SK-N-MC (cell line): ENCODE measurements at regions not wholly inside any gene's neighbourhood (a gene's known extent, or its start where the extent isn't known, plus 50 kb on each side); places are given as distances from the start of the nearest gene placed in this dataset.

ENCODE experiments used
- DNase-seq: peaks from one replicate; pipeline ENCODE4 v3.0.0-alpha.2; 2011; ENCODE audit warnings: low read depth, low spot score
- H3K27ac ChIP-seq: fragments of 200-600 bp; sonication (generic); 2 replicates; pipeline ENCODE4 v1.5.1; 2016; ENCODE audit warnings: mixed run types
- H3K36me3 ChIP-seq: fragments of 200-600 bp; sonication (generic); 2 replicates; pipeline ENCODE4 v1.6.1; 2017; ENCODE audit warnings: antibody characterized with exemption, low read length, mixed read lengths; ENCODE audit not compliant: insufficient read depth
- H3K4me3 ChIP-seq: fragments of 200-600 bp; sonication (generic); 2 replicates; pipeline ENCODE4 v1.5.1; 2016
- H3K9ac ChIP-seq: fragments of 200-600 bp; sonication (generic); 2 replicates; pipeline ENCODE4 v1.8.0; 2017; ENCODE audit warnings: mixed run types, mixed read lengths; ENCODE audit not compliant: insufficient read length
- H3K9me3 ChIP-seq: fragments of 200-600 bp; sonication (generic); 2 replicates; pipeline ENCODE4 v1.6.1; 2017; ENCODE audit warnings: low read depth, mild to moderate bottlenecking, antibody characterized with exemption, low read length, moderate library complexity, mixed read lengths
- EZH2 ChIP-seq: fragments of 200-600 bp; sonication (generic); IDR thresholded peaks from one replicate; pipeline ENCODE4 v1.6.1; 2017; ENCODE audit warnings: antibody characterized with exemption
- FOXP2 ChIP-seq: optimal IDR thresholded peaks from 2 replicates; pipeline ENCODE3; 2011; ENCODE audit warnings: mild to moderate bottlenecking, moderate library complexity; ENCODE audit not compliant: insufficient read depth; ENCODE audit errors: extremely low read length, control extremely low read depth
- POLR2AphosphoS5 ChIP-seq: IDR thresholded peaks from 2 replicates; pipeline ENCODE4 v1.6.1; 2012; ENCODE audit warnings: mild to moderate bottlenecking, low read depth, low read length, borderline replicate concordance

DNA sequence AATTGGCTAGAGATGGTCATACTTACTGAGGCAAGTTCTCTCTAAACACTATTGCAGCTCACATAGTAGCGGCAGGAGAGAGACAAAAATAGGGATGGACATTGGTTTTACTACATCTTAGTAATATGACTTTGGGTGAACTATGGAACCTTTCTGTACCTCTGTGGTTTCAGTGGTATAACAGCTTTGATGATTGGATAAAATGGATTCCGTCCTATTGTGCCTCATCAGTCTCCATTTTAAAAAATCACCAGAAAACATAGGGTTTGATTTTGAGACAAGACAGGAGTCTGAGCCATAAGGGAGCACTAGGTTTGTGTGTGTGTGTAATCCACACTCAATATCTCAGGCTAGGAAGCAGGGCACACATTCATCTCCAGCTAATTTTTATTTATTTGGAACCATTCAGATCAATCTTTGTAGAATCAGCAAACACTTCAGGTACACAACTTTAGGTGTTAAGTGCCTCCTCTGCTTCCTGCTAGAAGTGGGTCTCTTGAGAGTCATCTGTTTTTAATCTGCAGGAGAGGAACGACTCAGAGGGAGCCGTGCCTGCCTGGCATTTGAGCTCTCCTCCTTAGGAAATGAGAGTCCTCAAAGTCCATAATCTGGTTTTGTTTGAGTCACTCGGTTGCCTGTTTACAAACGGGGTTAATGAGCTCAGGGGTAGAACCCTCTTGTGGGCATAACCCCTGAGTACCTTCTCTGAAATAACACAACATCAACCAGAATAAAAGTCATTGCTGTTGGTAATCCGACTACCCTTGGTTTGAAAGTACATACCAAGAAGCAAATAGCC lies 238.5 kb upstream of the BOD1L1 start:
- no peak overlapping the region; the same call in 1 of the 2 replicates for H3K27ac ChIP-seq
- TF ChIP-seq EZH2 = no peak
- TF ChIP-seq FOXP2 = no peak
- TF ChIP-seq POLR2AphosphoS5 = no peak
- H3K9me3 ChIP-seq = no peaks in the 10 kb centered on the region
- H3K36me3 ChIP-seq = no peaks in the 10 kb centered on the region
- H3K4me3 ChIP-seq = no peak overlapping the region
- DNase-seq = no peak
- no peak overlapping the region for H3K9ac ChIP-seq

DNA sequence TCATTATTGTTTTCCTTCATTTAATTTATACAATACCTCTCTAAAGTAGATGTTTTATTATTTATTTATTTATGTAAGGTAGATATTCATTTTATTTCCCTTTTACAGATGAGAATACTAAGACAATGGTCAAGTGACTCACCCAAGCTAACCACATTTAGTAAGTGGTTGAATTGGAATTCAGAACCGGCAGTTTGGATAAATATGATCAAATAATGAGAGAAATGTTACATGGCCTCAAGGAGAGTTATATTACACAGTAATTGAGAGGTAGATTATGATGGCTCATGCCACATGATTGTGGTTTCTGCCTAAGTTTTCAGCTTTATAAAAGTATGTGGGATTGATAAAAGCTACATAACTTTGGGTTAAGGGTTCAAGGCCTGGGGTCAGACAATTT lies 239.4 kb upstream of the BOD1L1 start:
- no peak overlapping the region for H3K4me3 ChIP-seq
- DNase-seq = no peak
- TF ChIP-seq POLR2AphosphoS5 (no peak), FOXP2 (no peak), EZH2 (no peak)
- no peaks in the 10 kb centered on the region for H3K9me3 ChIP-seq
- H3K27ac ChIP-seq = no peak overlapping the region
- H3K9ac ChIP-seq = no peak overlapping the region
- H3K36me3 ChIP-seq = no peaks in the 10 kb centered on the region

DNA sequence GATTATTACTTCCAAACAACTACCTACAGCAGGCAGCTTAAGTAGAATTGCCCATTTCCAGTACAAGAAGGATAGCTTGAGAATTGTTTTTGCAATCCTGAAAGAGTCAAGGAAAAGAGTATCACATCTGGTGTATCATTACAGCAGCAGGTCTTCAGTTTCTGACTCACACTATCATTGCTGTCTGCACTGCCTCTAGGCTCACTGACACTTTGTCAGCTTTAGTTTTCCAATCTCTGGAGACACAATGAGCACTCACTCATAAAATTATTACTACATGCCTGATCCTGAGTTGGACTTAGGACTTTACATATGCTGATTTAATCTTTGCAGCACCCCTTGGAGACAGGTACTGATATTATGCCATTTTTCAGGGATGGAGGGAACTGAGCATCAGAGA lies 244.6 kb upstream of the BOD1L1 start:
- H3K36me3 ChIP-seq = no peaks in the 10 kb centered on the region
- no peak for DNase-seq
- TF ChIP-seq EZH2 (no peak), POLR2AphosphoS5 (no peak), FOXP2 (no peak)
- H3K4me3 ChIP-seq = no peak overlapping the region
- H3K27ac ChIP-seq = no peak overlapping the region
- no peaks in the 10 kb centered on the region for H3K9me3 ChIP-seq
- H3K9ac ChIP-seq = no peak overlapping the region

DNA sequence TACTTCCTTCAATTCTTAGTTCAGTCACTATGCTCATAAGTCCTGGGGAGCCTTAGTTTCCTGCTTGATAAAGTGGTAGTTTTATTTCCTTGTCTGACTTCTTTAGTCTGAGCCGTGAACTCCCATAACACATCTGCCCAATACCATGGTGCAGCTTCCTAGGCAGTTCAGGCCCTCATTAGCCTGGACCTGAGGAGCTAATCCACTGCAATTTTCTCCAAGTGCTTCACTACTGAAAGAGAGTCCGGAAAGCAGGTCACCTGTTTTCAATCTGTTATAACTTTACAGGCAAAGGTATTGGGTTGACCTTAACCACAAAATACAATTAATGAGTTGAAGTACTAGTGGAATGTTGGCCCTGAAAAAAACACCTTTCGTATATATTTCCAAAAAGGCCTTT lies 245.4 kb upstream of the BOD1L1 start:
- DNase-seq = no peak
- Histone ChIP-seq H3K9me3 (no peaks in the 10 kb centered on the region), H3K36me3 (no peaks in the 10 kb centered on the region), H3K9ac (no peak overlapping the region), H3K4me3 (no peak overlapping the region), H3K27ac (no peak overlapping the region)
- no peak for TF ChIP-seq FOXP2
- TF ChIP-seq POLR2AphosphoS5 = no peak
- TF ChIP-seq EZH2 = no peak

DNA sequence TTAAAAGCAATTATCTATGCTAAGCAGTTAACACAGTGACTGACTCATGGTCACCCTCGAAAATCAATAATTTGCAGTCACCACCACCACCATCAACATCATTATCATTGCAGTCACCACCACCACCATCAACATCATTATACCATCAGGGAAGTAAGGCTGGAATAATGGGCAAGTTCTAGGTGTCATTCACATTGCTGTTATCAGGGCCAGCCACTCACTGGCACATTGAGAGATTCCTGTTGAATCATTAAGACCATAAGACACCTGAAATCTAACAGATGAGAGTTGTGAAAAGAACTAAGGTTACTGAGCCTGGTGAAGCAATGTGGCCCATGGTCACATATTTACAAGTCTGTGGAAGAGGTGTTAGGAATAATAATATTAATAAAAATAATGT lies 247.7 kb upstream of the BOD1L1 start:
- Histone ChIP-seq H3K36me3 (no peaks in the 10 kb centered on the region), H3K27ac (no peak overlapping the region), H3K4me3 (no peak overlapping the region), H3K9me3 (no peaks in the 10 kb centered on the region), H3K9ac (no peak overlapping the region)
- DNase-seq = no peak
- no peak for TF ChIP-seq EZH2
- no peak for TF ChIP-seq POLR2AphosphoS5
- no peak for TF ChIP-seq FOXP2

DNA sequence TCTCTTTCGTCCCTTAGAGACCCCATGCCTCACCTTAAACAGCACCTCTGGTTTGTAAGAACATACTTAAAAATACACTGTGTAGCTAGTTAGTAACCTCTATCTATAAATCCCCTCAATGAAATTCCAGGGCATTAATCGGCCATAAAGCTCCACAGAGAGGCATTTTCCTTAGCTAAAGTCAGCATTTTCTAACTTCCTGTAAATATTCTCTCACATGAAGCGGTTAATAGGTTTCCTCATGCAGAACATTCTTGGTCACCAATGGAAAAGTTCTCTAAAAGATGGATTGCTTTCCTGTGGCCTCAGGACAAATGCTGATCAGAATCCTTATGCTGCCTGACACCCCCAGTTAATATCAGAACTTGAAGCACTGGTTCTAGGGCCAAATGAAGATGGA lies 248.6 kb upstream of the BOD1L1 start:
- Histone ChIP-seq H3K36me3 (no peaks in the 10 kb centered on the region), H3K9me3 (no peaks in the 10 kb centered on the region), H3K4me3 (peak overlapping the region; percentile 36), H3K9ac (no peak overlapping the region), H3K27ac (peak overlapping the region; percentile 84)
- no peak; the same call in 1 of the 2 replicates for TF ChIP-seq POLR2AphosphoS5
- TF ChIP-seq FOXP2 = no peak
- no peak for TF ChIP-seq EZH2
- peak; percentile 28 for DNase-seq

DNA sequence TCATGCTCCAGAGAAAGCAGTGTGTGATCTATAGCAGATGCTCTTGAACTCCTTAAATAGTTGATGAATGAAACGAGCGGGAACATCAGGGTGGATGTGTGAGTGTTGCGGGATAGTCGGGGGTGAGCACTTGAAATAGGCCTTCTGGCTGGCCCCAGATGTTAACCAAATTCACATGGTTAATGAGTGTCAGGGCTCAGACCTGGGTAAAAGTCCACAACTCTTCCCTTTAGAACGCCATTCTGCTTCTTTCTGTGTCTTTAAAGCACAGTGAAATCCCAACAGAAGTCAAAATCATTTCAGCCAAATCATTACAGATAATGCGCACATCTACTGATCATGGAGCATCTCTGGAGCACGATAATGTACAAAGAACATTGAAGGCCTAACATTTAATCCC lies 249.4 kb upstream of the BOD1L1 start:
- peak overlapping the region; percentile 81; the same call in 1 of the 2 replicates for H3K27ac ChIP-seq
- no peak overlapping the region for H3K4me3 ChIP-seq
- DNase-seq = no peak
- H3K9ac ChIP-seq = no peak overlapping the region
- H3K9me3 ChIP-seq = no peaks in the 10 kb centered on the region
- TF ChIP-seq FOXP2 = no peak
- TF ChIP-seq EZH2 = no peak
- no peak for TF ChIP-seq POLR2AphosphoS5
- H3K36me3 ChIP-seq = no peaks in the 10 kb centered on the region

DNA sequence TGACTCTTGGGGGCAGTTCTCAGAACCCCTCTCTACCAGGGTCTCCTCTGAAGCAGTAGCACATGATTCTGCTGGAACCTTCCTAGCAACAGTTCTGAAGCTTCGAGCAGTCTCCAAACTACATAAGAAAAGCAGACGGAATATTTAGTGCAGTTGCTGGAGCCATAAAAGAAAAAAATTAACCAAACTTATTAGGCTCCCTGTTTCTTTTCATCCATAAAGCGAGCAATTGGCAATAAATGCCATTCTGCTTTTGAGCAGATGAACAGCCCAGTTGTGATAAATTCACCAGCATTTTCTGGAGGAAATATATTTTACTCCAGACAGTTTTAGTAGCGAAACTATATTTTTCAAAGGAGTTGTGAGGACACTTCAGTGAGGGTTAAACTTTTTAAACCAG lies 250.1 kb upstream of the BOD1L1 start:
- H3K9me3 ChIP-seq = no peaks in the 10 kb centered on the region
- no peak for DNase-seq
- H3K4me3 ChIP-seq = no peak overlapping the region
- TF ChIP-seq FOXP2 (no peak), POLR2AphosphoS5 (no peak), EZH2 (no peak)
- H3K36me3 ChIP-seq = no peaks in the 10 kb centered on the region
- peak overlapping the region; percentile 81 for H3K27ac ChIP-seq
- no peak overlapping the region for H3K9ac ChIP-seq

DNA sequence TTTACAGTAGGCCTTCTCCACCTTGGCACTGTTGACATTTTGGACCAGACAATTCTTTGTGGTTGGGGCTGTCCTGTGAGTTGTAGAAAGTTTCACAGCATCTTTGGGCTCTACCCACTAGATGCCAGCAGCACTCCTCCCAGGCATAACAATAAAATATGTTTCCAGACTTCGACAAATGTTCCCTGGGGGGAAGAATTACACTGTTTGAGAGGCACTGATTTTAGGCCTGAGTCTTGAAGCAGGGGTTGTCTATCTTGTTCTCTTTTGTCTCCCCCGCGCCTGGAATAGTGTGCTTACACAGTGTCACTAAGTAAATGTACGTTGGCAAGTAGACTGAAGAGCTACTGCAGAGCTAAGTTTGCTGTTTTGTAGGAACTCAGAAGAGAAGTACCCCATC lies 254.4 kb upstream of the BOD1L1 start:
- DNase-seq = no peak
- Histone ChIP-seq H3K9me3 (no peaks in the 10 kb centered on the region), H3K9ac (no peak overlapping the region), H3K4me3 (no peak overlapping the region), H3K27ac (peak overlapping the region; percentile 25; the same call in 1 of the 2 replicates), H3K36me3 (no peaks in the 10 kb centered on the region)
- no peak for TF ChIP-seq EZH2
- no peak for TF ChIP-seq FOXP2
- TF ChIP-seq POLR2AphosphoS5 = no peak
